HCT116 (cell line): ENCODE measurements at regions not wholly inside any gene's neighbourhood (a gene's known extent, or its start where the extent isn't known, plus 50 kb on each side); places are given as distances from the start of the nearest gene placed in this dataset.

Experiments
- ATAC-seq: fragments of 200-7000 bp; cut with Tn5 transposase; 2 replicates; pipeline ENCODE4 v1.9.1; 2020; ENCODE audit warnings: mild to moderate bottlenecking, moderate library complexity
- BruUV-seq: library from RNA; stranded (reverse); fragments of 400-500 nt; replicated peaks from 2 replicates; lab custom pipeline; 2021; lab: Mats Ljungman, UMichigan
- CTCF ChIA-PET: fragments of 300-600 bp; sonication (Branson Sonifier 250); formaldehyde crosslinking; loops from one replicate; lab custom pipeline; 2021; ENCODE audit warnings: antibody characterized with exemption; lab: Charles Lee
- POLR2A ChIA-PET: fragments of 300-600, 350-600 bp; sonication (Branson Sonifier 250); formaldehyde crosslinking; loops from one replicate; lab custom pipeline; 2021; ENCODE audit warnings: antibody characterized with exemption; lab: Charles Lee
- RAD21 ChIA-PET, 2 experiments: fragments of 300-600 bp; sonication (Branson Sonifier 250); formaldehyde crosslinking; loops; one replicate each; lab custom pipeline; 2023; ENCODE audit warnings: low total read pairs in 2 of 2; ENCODE audit not compliant: uncharacterized antibody in 2 of 2, unreplicated experiment in 2 of 2, low non-redundant PET in 1 of 2; lab: Charles Lee
- DNase-seq: peaks from one replicate; pipeline ENCODE4 v3.0.0-alpha.2; 2010; ENCODE audit warnings: low read depth, low spot score
- H2AFZ ChIP-seq: fragments of 200-600 bp; shearing (Covaris generic), sonication (generic); 2 replicates; pipeline ENCODE4 v1.6.1; 2017; ENCODE audit warnings: low read depth, mixed run types, mixed read lengths, antibody characterized with exemption, low read length; ENCODE audit not compliant: poor library complexity, severe bottlenecking
- H3K27ac ChIP-seq: 2 replicates; pipeline ENCODE4 v1.5.1; 2012; ENCODE audit warnings: low read depth, low read length
- H3K27me3 ChIP-seq: fragments of 200-600 bp; sonication (generic); 2 replicates; pipeline ENCODE4 v1.6.1; 2016; ENCODE audit warnings: mixed run types, low read length, mixed read lengths; ENCODE audit not compliant: insufficient read depth
- H3K36me3 ChIP-seq, 2 experiments: fragments of 200-500 bp in 1 of 2; fragments of 200-600 bp in 1 of 2; sonication (Bioruptor generic) in 1 of 2; sonication (generic) in 1 of 2; 2 replicates each; pipeline versions ENCODE4 v1.5.1 to v1.6.1; 2014 to 2016; ENCODE audit warnings: low read length in 2 of 2, inconsistent platforms in 1 of 2, mixed read lengths in 1 of 2, mixed run types in 1 of 2; ENCODE audit not compliant: insufficient read depth in 2 of 2, control insufficient read depth in 1 of 2
- H3K4me1 ChIP-seq, 2 experiments: fragments of 200-600 bp in 1 of 2; sonication (generic) in 1 of 2; 2 replicates each; pipeline versions ENCODE4 v1.5.1 to v1.6.1; 2012 to 2017; ENCODE audit warnings: low read length in 2 of 2, inconsistent platforms in 1 of 2, mild to moderate bottlenecking in 1 of 2, mixed read lengths in 1 of 2, mixed run types in 1 of 2, moderate library complexity in 1 of 2; ENCODE audit not compliant: insufficient read depth in 2 of 2, control insufficient read depth in 1 of 2
- H3K4me2 ChIP-seq: fragments of 200-600 bp; sonication (generic); 2 replicates; pipeline ENCODE4 v1.6.1; 2017; ENCODE audit warnings: mixed run types, low read length, mixed read lengths
- H3K4me3 ChIP-seq, 2 experiments: fragments of 200-600 bp in 1 of 2; sonication (generic) in 1 of 2; replicated peaks in 1 of 2; 2 replicates each; pipeline ENCODE4 v1.5.1; 2011 to 2016; ENCODE audit warnings: low read length in 2 of 2, control low read depth in 1 of 2, low read depth in 1 of 2, mild to moderate bottlenecking in 1 of 2, mixed read lengths in 1 of 2, mixed run types in 1 of 2
- H3K79me2 ChIP-seq: fragments of 200-600 bp; sonication (generic); 2 replicates; pipeline ENCODE4 v1.6.1; 2017; ENCODE audit warnings: mild to moderate bottlenecking, mixed run types, low read length, moderate library complexity, mixed read lengths; ENCODE audit not compliant: insufficient read depth
- H3K9ac ChIP-seq: fragments of 200-600 bp; sonication (generic); 2 replicates; pipeline ENCODE4 v1.6.1; 2016; ENCODE audit warnings: low read length, mixed read lengths
- H3K9me2 ChIP-seq: fragments of 200-600 bp; sonication (generic), shearing (Covaris generic); 2 replicates; pipeline ENCODE4 v1.6.1; 2017; ENCODE audit warnings: mixed run types, mild to moderate bottlenecking, moderate library complexity; ENCODE audit not compliant: insufficient read depth
- H3K9me3 ChIP-seq, 2 experiments: fragments of 200-500 bp in 1 of 2; fragments of 200-600 bp in 1 of 2; sonication (Bioruptor generic) in 1 of 2; sonication (generic) in 1 of 2; 2 replicates each; pipeline ENCODE4 v1.6.1; 2014 to 2017; ENCODE audit warnings: low read length in 2 of 2, mixed read lengths in 2 of 2, inconsistent platforms in 1 of 2, low read depth in 1 of 2, mild to moderate bottlenecking in 1 of 2, mixed run types in 1 of 2, moderate library complexity in 1 of 2; ENCODE audit not compliant: control insufficient read depth in 1 of 2, insufficient read depth in 1 of 2
- H4K20me1 ChIP-seq: fragments of 200-600 bp; sonication (generic), shearing (Covaris generic); 2 replicates; pipeline ENCODE4 v1.6.1; 2017; ENCODE audit warnings: mixed run types, mild to moderate bottlenecking, moderate library complexity; ENCODE audit not compliant: insufficient read depth
- CBX3 ChIP-seq: IDR thresholded peaks from 2 replicates; pipeline ENCODE4 v1.6.1; 2012; ENCODE audit warnings: low read depth
- EGR1 ChIP-seq: IDR thresholded peaks from 2 replicates; pipeline ENCODE4 v1.6.1; 2012; ENCODE audit warnings: low read depth
- EZH2phosphoT487 ChIP-seq: fragments of 200-600 bp; IDR thresholded peaks from 2 replicates; pipeline ENCODE4 v1.6.1; 2018; ENCODE audit warnings: antibody characterized with exemption, borderline replicate concordance
- FOSL1 ChIP-seq: IDR thresholded peaks from 2 replicates; pipeline ENCODE4 v1.6.1; 2012; ENCODE audit warnings: low read depth
- RAD21 ChIP-seq: IDR thresholded peaks from 2 replicates; pipeline ENCODE4 v1.6.1; 2012; ENCODE audit warnings: low read depth, mild to moderate bottlenecking
- SP1 ChIP-seq: IDR thresholded peaks from 2 replicates; pipeline ENCODE4 v1.6.1; 2012; ENCODE audit warnings: low read depth
- ZBTB33 ChIP-seq: IDR thresholded peaks from 2 replicates; pipeline ENCODE4 v1.6.1; 2011; ENCODE audit warnings: mild to moderate bottlenecking, low read length, moderate library complexity; ENCODE audit not compliant: insufficient replicate concordance; ENCODE audit errors: extremely low read depth
- ZFX ChIP-seq: fragments of 450-650 bp; IDR thresholded peaks from 2 replicates; pipeline ENCODE4 v1.6.1; 2017
- ZNF274 ChIP-seq: fragments of 200-500 bp; sonication (Bioruptor generic); IDR thresholded peaks from 2 replicates; pipeline ENCODE4 v1.6.1; 2014; ENCODE audit warnings: mild to moderate bottlenecking, low read depth, low read length, inconsistent platforms
- intact Hi-C: fragments of 100-400 bp; cut with micrococcal nuclease; formaldehyde crosslinking; loops from 2 replicates; pipeline ENCODE4 v1.10.0; 2022

GRCh38 chr12:3354586-3354985, 136.4 kb upstream of the PRMT8 start:
- CTCF ChIA-PET: no interaction called here

GRCh38 chr12:3355378-3355900, 135.6 kb upstream of the PRMT8 start:
- POLR2A ChIA-PET: no interaction called here

More at GRCh38 chr12:3354586-3354985, 136.4 kb upstream of the PRMT8 start:
- DNase-seq: no peak
- Histone ChIP-seq H3K36me3 (no peaks in the 10 kb centered on the region), H4K20me1 (no peaks in the 10 kb centered on the region), H3K9me3 (no peaks in the 10 kb centered on the region), H3K27ac (no peak overlapping the region), H3K4me3 (no peak overlapping the region), H3K4me2 (no peak overlapping the region), H3K9me2 (no peaks in the 10 kb centered on the region), H3K9ac (no peak overlapping the region), H3K79me2 (no peaks in the 10 kb centered on the region), H2AFZ (no peak overlapping the region), H3K4me1 (no peaks in the 10 kb centered on the region), H3K27me3 (no peaks in the 10 kb centered on the region)
- no peak for TF ChIP-seq SP1
- TF ChIP-seq ZFX: no peak
- no peak for TF ChIP-seq EZH2phosphoT487
- no peak for TF ChIP-seq EGR1
- no peak for TF ChIP-seq ZNF274
- TF ChIP-seq RAD21: no peak
- no peak for TF ChIP-seq FOSL1
- no peak for TF ChIP-seq ZBTB33
- TF ChIP-seq CBX3: no peak
- no peak for ATAC-seq
- intact Hi-C loops: no loop called here
- no TSS peak for BruUV-seq
- ChIA-PET POLR2A (no interaction called here), RAD21 (no interaction called here)

More at GRCh38 chr12:3355378-3355900, 135.6 kb upstream of the PRMT8 start:
- no peaks in the 10 kb centered on the region for H3K36me3 ChIP-seq
- H3K9me2 ChIP-seq: no peaks in the 10 kb centered on the region
- H3K4me1 ChIP-seq: no peaks in the 10 kb centered on the region
- no TSS peak for BruUV-seq
- H3K9me3 ChIP-seq: no peaks in the 10 kb centered on the region
- H3K79me2 ChIP-seq: no peaks in the 10 kb centered on the region
- ATAC-seq (no peak), DNase-seq (no peak)
- H3K27me3 ChIP-seq: no peaks in the 10 kb centered on the region
- ChIA-PET RAD21 (no interaction called here), CTCF (no interaction called here)
- H2AFZ ChIP-seq: no peak overlapping the region
- intact Hi-C loops: no loop called here
- no peaks in the 10 kb centered on the region for H4K20me1 ChIP-seq
- TF ChIP-seq EZH2phosphoT487 (no peak), ZNF274 (no peak), FOSL1 (no peak), CBX3 (no peak), ZFX (no peak)
- H3K4me2 ChIP-seq: no peak overlapping the region
- H3K4me3 ChIP-seq: no peak overlapping the region
- no peak overlapping the region for H3K9ac ChIP-seq
- H3K27ac ChIP-seq: no peak overlapping the region
